Suprapubic skin (tissue), 3 donors: ENCODE measurements at regions not wholly inside any gene's neighbourhood (a gene's known extent, or its start where the extent isn't known, plus 50 kb on each side); places are given as distances from the start of the nearest gene placed in this dataset.

Experiments
- CTCF ChIP-seq, 2 donors: fragments of 200-600 bp in 1 of 2; fragments of 450-650 bp in 1 of 2; sonication (generic) in 1 of 2; IDR thresholded peaks; one replicate each; pipeline ENCODE4 v1.5.1; 2016 to 2019; ENCODE audit warnings: antibody characterized with exemption in 2 of 2, mild to moderate bottlenecking in 1 of 2, moderate library complexity in 1 of 2
- POLR2A ChIP-seq, 2 donors: fragments of 450-650 bp; IDR thresholded peaks; one replicate each; pipeline ENCODE4 v1.6.1; 2017; ENCODE audit warnings: antibody characterized with exemption in 2 of 2, mild to moderate bottlenecking in 2 of 2, moderate library complexity in 2 of 2

- no peak for TF ChIP-seq CTCF (IDR thresholded peaks at IDR 0.05)
- TF ChIP-seq POLR2A (IDR thresholded peaks at IDR 0.05): no peak
Observed at GRCh38 chr14:40197344-40197743, 765.1 kb upstream of the FBXO33 start.
